HL-60 (cell line): ENCODE measurements at regions not wholly inside any gene's neighbourhood (a gene's known extent, or its start where the extent isn't known, plus 50 kb on each side); places are given as distances from the start of the nearest gene placed in this dataset.

Experiments used
- DNase-seq, 2 experiments: peaks; one replicate each; pipeline ENCODE4 v3.0.0-alpha.2; 2010 to 2020; ENCODE audit warnings: low read depth in 1 of 2, low spot score in 1 of 2
- H3K27ac ChIP-seq: fragments of 250-450 bp; sonication (Bioruptor Pico); replicated peaks from 2 replicates; pipeline ENCODE4 v1.5.1; 2020; ENCODE audit warnings: mild to moderate bottlenecking, moderate library complexity
- H3K27me3 ChIP-seq: fragments of 250-450 bp; sonication (Bioruptor Pico); 2 replicates; pipeline ENCODE4 v1.5.1; 2021; ENCODE audit warnings: mild to moderate bottlenecking, moderate library complexity; ENCODE audit not compliant: insufficient read depth, poor library complexity, severe bottlenecking
- H3K4me3 ChIP-seq: replicated peaks from 2 replicates; pipeline ENCODE4 v1.5.1; 2011; ENCODE audit warnings: mild to moderate bottlenecking, control low read depth, low read length; ENCODE audit not compliant: insufficient read depth
- GABPA ChIP-seq: IDR thresholded peaks from 2 replicates; pipeline ENCODE4 v1.6.1; 2012; ENCODE audit warnings: low read depth
- POLR2AphosphoS5 ChIP-seq: IDR thresholded peaks from 2 replicates; pipeline ENCODE4 v1.6.1; 2012; ENCODE audit warnings: low read depth
- SPI1 ChIP-seq: IDR thresholded peaks from 2 replicates; pipeline ENCODE4 v1.6.1; 2012; ENCODE audit warnings: low read depth, mild to moderate bottlenecking, borderline replicate concordance
- TF ChIP-seq, protein P1 (sequence below): IDR thresholded peaks from 2 replicates; pipeline ENCODE4 v1.6.1; 2012; ENCODE audit warnings: low read depth; ENCODE audit not compliant: insufficient replicate concordance
- TF ChIP-seq, protein P2 (sequence below): IDR thresholded peaks from one replicate; pipeline ENCODE4 v1.5.1; 2011; ENCODE audit warnings: low read length, control low read depth, inconsistent platforms; ENCODE audit not compliant: insufficient read depth

DNA sequence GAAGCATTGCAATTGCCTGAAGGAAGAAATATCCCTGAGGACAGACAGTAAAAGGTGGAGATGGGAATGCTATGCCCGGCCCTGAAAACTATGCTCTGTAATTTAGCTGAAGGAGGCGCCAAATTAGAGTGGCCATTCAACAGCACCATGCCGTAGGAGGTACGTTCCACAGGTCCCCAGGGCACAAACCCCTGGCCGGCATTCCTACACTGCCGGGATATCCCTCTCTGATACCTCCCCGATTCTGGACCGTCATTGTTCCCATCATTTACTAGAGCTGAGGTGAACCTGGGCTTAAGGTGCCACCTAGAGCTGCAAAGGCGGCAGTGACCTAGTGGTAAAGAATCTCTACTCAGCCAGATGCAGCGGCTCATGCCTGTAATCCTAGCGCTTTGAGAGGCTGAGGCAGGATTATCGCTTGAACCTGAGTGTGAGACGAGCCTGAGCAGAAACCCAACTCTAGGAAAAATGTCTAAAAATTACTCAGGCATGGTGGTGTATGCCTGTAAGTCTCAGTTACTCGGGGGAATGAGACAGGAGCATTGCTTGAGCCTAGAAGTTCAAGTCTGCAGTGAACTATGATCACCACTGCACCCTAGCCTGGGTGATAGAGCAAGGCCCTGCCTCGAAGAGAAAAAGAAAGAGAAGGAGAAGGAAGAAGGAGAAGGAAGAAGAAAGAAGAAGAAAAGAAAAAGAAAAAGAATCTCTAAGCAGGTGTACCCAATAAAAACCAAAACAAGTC, 53.0 kb upstream of the TNKS2 start:
- H3K27me3 ChIP-seq, result no peaks in the 10 kb centered on the region
- no peak overlapping the region for H3K4me3 ChIP-seq
- no peak overlapping the region for H3K27ac ChIP-seq
- no peak for DNase-seq
- TF ChIP-seq SPI1 (no peak), GABPA (no peak), POLR2AphosphoS5 (no peak)
- TF ChIP-seq, protein P1, sequence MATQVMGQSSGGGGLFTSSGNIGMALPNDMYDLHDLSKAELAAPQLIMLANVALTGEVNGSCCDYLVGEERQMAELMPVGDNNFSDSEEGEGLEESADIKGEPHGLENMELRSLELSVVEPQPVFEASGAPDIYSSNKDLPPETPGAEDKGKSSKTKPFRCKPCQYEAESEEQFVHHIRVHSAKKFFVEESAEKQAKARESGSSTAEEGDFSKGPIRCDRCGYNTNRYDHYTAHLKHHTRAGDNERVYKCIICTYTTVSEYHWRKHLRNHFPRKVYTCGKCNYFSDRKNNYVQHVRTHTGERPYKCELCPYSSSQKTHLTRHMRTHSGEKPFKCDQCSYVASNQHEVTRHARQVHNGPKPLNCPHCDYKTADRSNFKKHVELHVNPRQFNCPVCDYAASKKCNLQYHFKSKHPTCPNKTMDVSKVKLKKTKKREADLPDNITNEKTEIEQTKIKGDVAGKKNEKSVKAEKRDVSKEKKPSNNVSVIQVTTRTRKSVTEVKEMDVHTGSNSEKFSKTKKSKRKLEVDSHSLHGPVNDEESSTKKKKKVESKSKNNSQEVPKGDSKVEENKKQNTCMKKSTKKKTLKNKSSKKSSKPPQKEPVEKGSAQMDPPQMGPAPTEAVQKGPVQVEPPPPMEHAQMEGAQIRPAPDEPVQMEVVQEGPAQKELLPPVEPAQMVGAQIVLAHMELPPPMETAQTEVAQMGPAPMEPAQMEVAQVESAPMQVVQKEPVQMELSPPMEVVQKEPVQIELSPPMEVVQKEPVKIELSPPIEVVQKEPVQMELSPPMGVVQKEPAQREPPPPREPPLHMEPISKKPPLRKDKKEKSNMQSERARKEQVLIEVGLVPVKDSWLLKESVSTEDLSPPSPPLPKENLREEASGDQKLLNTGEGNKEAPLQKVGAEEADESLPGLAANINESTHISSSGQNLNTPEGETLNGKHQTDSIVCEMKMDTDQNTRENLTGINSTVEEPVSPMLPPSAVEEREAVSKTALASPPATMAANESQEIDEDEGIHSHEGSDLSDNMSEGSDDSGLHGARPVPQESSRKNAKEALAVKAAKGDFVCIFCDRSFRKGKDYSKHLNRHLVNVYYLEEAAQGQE, result no peak
- TF ChIP-seq, protein P2, sequence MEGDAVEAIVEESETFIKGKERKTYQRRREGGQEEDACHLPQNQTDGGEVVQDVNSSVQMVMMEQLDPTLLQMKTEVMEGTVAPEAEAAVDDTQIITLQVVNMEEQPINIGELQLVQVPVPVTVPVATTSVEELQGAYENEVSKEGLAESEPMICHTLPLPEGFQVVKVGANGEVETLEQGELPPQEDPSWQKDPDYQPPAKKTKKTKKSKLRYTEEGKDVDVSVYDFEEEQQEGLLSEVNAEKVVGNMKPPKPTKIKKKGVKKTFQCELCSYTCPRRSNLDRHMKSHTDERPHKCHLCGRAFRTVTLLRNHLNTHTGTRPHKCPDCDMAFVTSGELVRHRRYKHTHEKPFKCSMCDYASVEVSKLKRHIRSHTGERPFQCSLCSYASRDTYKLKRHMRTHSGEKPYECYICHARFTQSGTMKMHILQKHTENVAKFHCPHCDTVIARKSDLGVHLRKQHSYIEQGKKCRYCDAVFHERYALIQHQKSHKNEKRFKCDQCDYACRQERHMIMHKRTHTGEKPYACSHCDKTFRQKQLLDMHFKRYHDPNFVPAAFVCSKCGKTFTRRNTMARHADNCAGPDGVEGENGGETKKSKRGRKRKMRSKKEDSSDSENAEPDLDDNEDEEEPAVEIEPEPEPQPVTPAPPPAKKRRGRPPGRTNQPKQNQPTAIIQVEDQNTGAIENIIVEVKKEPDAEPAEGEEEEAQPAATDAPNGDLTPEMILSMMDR, result no peak

DNA sequence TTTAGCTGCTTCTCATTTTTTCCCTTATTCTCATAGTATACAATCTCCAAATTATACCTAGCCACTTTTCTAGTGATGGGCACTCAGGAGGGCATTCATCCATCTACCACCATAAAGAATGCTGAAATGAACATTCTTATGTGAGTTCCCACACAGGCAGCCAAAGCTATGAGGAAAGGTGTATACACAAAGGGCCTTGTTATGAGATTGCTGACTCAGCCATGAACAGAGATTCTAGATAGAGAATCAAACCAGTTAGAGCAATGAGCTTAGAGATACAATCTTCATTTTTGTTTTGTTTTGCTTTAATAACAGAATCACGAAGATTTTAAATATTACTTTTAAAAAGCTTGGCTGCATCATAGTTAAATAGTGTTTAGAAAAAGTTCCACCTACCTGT, 54.8 kb upstream of the TNKS2 start:
- Histone ChIP-seq H3K27ac (no peak overlapping the region), H3K4me3 (no peak overlapping the region), H3K27me3 (peaks cover 4% of the 10 kb centered on the region)
- TF ChIP-seq SPI1 (no peak), GABPA (no peak), POLR2AphosphoS5 (no peak)
- TF ChIP-seq, protein P2, result no peak
- TF ChIP-seq, protein P1, result no peak
- DNase-seq, result no peak

DNA sequence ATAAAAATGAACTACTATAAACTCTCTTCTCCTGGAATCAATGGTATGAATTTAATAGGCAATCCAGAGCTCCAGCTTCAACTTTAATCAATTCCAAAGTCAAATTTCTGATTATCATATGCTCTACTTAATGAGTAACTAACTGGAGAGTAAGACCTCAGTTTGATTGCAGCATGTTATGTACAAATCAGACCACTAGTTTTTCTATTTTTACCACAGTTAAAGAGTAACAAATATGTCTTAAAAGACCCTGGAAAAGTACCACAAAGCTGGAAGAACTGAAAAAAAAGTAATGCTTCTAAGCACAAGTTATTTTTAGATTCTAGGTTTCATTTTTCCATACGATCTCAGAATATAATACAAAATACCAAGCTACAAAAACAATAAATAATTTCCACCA, 56.0 kb upstream of the TNKS2 start:
- Histone ChIP-seq H3K4me3 (no peak overlapping the region), H3K27me3 (peaks cover 5% of the 10 kb centered on the region), H3K27ac (no peak overlapping the region)
- DNase-seq, result no peak
- TF ChIP-seq, protein P1, result no peak
- no peak for TF ChIP-seq SPI1
- no peak for TF ChIP-seq GABPA
- TF ChIP-seq, protein P2, result no peak
- TF ChIP-seq POLR2AphosphoS5, result no peak
